Activated T-cell treated with anti-CD3 and anti-CD28 coated beads, Interleukin-2, amount 50 U/mL, for 72 hours (primary cell): ENCODE measurements at regions not wholly inside any gene's neighbourhood (a gene's known extent, or its start where the extent isn't known, plus 50 kb on each side); places are given as distances from the start of the nearest gene placed in this dataset.

Experiments
- ATAC-seq, 2 donors: fragments of 150-1000 bp; cut with Tn5 transposase; replicated peaks in 1 of 2; 2 replicates each; pipeline ENCODE4 v1.10.0; 2021; ENCODE audit warnings: moderate library complexity in 2 of 2, mild to moderate bottlenecking in 1 of 2
- DNase-seq, 2 donors: peaks; one replicate each; pipeline ENCODE4 v3.0.0; 2021 to 2022; ENCODE audit warnings: mixed read lengths in 1 of 2
- H3K27ac Mint-ChIP-seq: one replicate; pipeline ENCODE4 v1.8.0; 2022; ENCODE audit warnings: mild to moderate bottlenecking, moderate library complexity, mixed read lengths
- H3K27me3 Mint-ChIP-seq: one replicate; pipeline ENCODE4 v1.8.0; 2022; ENCODE audit warnings: low read depth, mixed read lengths
- H3K36me3 Mint-ChIP-seq, 2 donors: one replicate each; pipeline ENCODE4 v1.8.0; 2022; ENCODE audit warnings: mixed read lengths in 2 of 2, mild to moderate bottlenecking in 1 of 2; ENCODE audit not compliant: insufficient read depth in 2 of 2
- H3K4me1 Mint-ChIP-seq: one replicate; pipeline ENCODE4 v1.8.0; 2022; ENCODE audit warnings: low read depth, mixed read lengths
- H3K4me3 Mint-ChIP-seq, 2 donors: one replicate each; pipeline ENCODE4 v1.8.0; 2022; ENCODE audit warnings: mild to moderate bottlenecking in 2 of 2, mixed read lengths in 2 of 2, moderate library complexity in 2 of 2
- H3K9me3 Mint-ChIP-seq, 2 donors: one replicate each; pipeline ENCODE4 v1.8.0; 2022; ENCODE audit warnings: mixed read lengths in 2 of 2

- Mint-ChIP-seq H3K27ac (no peak overlapping the region), H3K4me1 (no peaks in the 10 kb centered on the region), H3K27me3 (peaks cover 19% of the 10 kb centered on the region), H3K4me3 (no peak overlapping the region), H3K9me3 (no peaks in the 10 kb centered on the region), H3K36me3 (no peaks in the 10 kb centered on the region)
- DNase-seq (no peak), ATAC-seq (no peak)
These were observed 98.5 kb upstream of the TMCC3 start for GRCh38 chr12:94748726-94749421.

- H3K9me3 Mint-ChIP-seq = no peaks in the 10 kb centered on the region
- H3K4me1 Mint-ChIP-seq = no peaks in the 10 kb centered on the region
- DNase-seq (no peak), ATAC-seq (no peak)
- no peaks in the 10 kb centered on the region for H3K36me3 Mint-ChIP-seq
- H3K27ac Mint-ChIP-seq = no peak overlapping the region
- H3K4me3 Mint-ChIP-seq = no peak overlapping the region
- peaks cover 26% of the 10 kb centered on the region for H3K27me3 Mint-ChIP-seq
These were observed 95.2 kb upstream of the TMCC3 start for GRCh38 chr12:94745562-94745961.

- ATAC-seq = peak; percentile 64 to 80
- peak; percentile 6 to 13 for DNase-seq
These were observed 92.8 kb upstream of the TMCC3 start for GRCh38 chr12:94743174-94743573.

GRCh38 chr12:94740601-94741362, 90.4 kb upstream of the TMCC3 start:
- peaks cover 18% of the 10 kb centered on the region for H3K27me3 Mint-ChIP-seq
- no peak for DNase-seq
- no peaks in the 10 kb centered on the region for H3K4me1 Mint-ChIP-seq
- no peak overlapping the region for H3K4me3 Mint-ChIP-seq
- H3K27ac Mint-ChIP-seq = peak overlapping the region; percentile 66
- H3K9me3 Mint-ChIP-seq = no peaks in the 10 kb centered on the region
- no peaks in the 10 kb centered on the region for H3K36me3 Mint-ChIP-seq
- no peak for ATAC-seq

More at GRCh38 chr12:94743174-94743573, 92.8 kb upstream of the TMCC3 start:
- Mint-ChIP-seq H3K36me3 (no peaks in the 10 kb centered on the region), H3K4me1 (no peaks in the 10 kb centered on the region), H3K27me3 (peaks cover 25% of the 10 kb centered on the region), H3K4me3 (no peak overlapping the region), H3K27ac (no peak overlapping the region), H3K9me3 (no peaks in the 10 kb centered on the region)

DNA sequence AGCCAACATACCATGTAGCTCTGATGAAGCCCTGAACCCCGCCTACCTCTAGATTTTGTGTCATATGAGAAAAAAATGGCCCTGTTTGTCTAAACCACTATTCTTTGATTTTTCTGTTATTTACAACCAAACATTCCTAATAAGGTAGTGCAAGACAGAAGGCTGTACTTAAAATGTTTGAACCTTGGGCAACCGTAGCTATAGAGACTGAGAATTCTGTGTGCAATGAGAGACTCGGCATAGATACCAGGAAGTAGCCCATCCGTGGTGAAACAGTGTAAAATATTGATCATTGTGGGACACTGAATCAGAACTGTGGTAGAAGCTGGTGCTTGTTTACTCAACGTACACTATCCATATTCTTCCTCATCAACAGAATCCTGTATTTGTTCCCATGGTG, 86.5 kb upstream of the TMCC3 start:
- Mint-ChIP-seq H3K27me3 (peaks cover 22% of the 10 kb centered on the region), H3K4me3 (no peak overlapping the region), H3K4me1 (no peaks in the 10 kb centered on the region), H3K27ac (no peak overlapping the region), H3K36me3 (no peaks in the 10 kb centered on the region), H3K9me3 (no peaks in the 10 kb centered on the region)
- ATAC-seq = no peak
- no peak for DNase-seq

DNA sequence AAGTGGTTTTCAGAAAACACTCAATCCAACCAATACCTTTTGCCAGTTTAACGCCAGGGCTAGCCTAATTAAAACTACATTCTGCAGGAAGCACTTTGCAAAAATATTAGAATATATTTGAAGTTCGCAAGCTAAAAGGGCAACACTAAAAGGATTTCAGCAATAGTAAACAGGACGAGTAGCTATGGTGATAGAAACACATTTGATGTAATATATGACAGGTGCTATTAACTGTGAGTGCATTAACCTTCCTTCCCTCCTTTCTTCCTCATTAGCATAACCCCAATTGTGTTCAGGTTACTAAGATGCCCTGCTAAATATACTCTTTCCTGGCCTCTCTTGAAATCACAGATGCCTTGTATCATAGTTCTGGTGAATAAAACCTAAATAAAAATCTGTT, 85.6 kb upstream of the TMCC3 start:
- ATAC-seq (no peak), DNase-seq (no peak)
- H3K27ac Mint-ChIP-seq = no peak overlapping the region
- H3K4me3 Mint-ChIP-seq = no peak overlapping the region
- no peaks in the 10 kb centered on the region for H3K4me1 Mint-ChIP-seq
- peaks cover 21% of the 10 kb centered on the region for H3K27me3 Mint-ChIP-seq
- no peaks in the 10 kb centered on the region for H3K36me3 Mint-ChIP-seq
- no peaks in the 10 kb centered on the region for H3K9me3 Mint-ChIP-seq

DNA sequence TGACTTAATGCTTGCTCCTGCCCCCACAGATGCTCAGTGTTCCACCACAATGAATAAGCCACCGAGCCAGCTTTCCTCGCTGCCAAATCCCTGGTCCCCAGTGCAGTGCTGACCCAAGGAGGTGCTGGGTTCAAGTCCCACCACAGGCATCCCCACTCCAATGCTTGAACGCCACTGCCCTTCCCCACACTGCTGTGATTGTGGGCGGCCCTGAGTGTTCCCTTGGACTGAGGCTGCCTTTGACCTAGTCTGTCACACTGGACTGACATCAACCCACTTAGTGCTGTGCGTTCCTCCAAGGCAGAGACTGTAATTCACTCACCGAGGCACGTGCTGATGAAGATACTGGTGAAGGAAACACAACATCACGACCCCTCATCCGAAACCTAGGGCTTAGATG, 83.4 kb upstream of the TMCC3 start:
- no peak for ATAC-seq
- no peak for DNase-seq
- Mint-ChIP-seq H3K4me1 (no peaks in the 10 kb centered on the region), H3K27me3 (peaks cover 6% of the 10 kb centered on the region), H3K9me3 (peaks cover 0 to 2% of the 10 kb centered on the region in 2 donors), H3K27ac (no peak overlapping the region), H3K36me3 (no peaks in the 10 kb centered on the region), H3K4me3 (no peak overlapping the region)

DNA sequence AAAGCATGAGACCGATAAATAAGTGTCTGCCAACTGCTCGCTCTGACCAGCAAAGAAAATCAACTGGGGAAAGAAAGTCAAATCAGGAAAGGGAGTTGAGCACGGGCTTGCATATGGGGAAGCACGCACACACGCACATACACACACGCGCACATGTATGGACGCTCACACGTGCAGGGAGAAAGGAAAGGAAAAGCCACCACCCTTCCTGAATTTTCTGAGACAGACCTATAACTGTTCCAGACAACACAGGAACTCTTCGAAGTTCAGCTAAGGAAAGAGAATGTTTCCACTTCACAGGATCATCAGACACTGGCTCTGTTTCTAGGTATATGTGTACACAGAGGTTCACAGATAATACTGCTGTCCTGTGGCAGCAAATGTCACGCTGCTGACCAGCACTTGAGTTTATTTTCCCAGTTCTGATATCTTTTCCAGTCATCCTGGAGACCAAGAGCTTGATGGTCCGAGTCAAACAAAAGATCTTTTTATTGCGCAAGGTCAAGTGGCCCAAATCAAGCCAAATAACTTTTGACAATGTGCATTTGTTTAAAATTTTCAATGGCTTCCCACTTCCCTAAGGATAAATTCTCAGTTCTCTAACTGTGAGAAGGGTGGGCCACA, 82.1 kb upstream of the TMCC3 start:
- ATAC-seq = no peak
- DNase-seq = no peak
- Mint-ChIP-seq H3K27ac (no peak overlapping the region), H3K9me3 (peaks cover 0 to 2% of the 10 kb centered on the region in 2 donors), H3K27me3 (peaks cover 11% of the 10 kb centered on the region), H3K36me3 (no peaks in the 10 kb centered on the region), H3K4me3 (no peak overlapping the region), H3K4me1 (no peaks in the 10 kb centered on the region)

GRCh38 chr12:94731733-94732360, 81.5 kb upstream of the TMCC3 start:
- DNase-seq = no peak
- no peak overlapping the region for H3K4me3 Mint-ChIP-seq
- H3K4me1 Mint-ChIP-seq = no peaks in the 10 kb centered on the region
- H3K27me3 Mint-ChIP-seq = peaks cover 16% of the 10 kb centered on the region
- no peak for ATAC-seq
- H3K9me3 Mint-ChIP-seq = peaks cover 0 to 2% of the 10 kb centered on the region in 2 donors
- no peaks in the 10 kb centered on the region for H3K36me3 Mint-ChIP-seq
- no peak overlapping the region for H3K27ac Mint-ChIP-seq

DNA sequence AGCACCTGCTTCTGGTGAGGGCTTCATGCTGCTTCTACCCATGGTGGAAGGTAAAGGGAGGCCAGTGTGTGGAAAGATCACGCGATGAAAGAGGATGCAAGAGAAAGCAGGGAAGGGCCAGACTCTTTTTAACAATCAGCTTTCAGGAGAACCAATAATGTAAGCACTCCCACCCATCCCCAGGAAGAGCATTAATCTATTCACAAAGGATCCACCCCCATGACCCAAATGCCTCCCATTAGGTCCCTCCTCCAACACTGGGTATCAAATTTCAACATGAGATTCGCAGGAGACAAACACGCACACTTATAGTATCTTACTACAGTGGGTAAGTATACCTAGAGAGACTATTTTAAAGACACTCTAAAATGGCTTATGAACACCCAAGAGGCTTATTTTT, 80.5 kb upstream of the TMCC3 start:
- Mint-ChIP-seq H3K4me1 (no peaks in the 10 kb centered on the region), H3K9me3 (peaks cover 0 to 2% of the 10 kb centered on the region in 2 donors), H3K36me3 (no peaks in the 10 kb centered on the region), H3K27ac (no peak overlapping the region), H3K27me3 (peaks cover 16% of the 10 kb centered on the region), H3K4me3 (no peak overlapping the region)
- DNase-seq = no peak
- ATAC-seq = no peak

DNA sequence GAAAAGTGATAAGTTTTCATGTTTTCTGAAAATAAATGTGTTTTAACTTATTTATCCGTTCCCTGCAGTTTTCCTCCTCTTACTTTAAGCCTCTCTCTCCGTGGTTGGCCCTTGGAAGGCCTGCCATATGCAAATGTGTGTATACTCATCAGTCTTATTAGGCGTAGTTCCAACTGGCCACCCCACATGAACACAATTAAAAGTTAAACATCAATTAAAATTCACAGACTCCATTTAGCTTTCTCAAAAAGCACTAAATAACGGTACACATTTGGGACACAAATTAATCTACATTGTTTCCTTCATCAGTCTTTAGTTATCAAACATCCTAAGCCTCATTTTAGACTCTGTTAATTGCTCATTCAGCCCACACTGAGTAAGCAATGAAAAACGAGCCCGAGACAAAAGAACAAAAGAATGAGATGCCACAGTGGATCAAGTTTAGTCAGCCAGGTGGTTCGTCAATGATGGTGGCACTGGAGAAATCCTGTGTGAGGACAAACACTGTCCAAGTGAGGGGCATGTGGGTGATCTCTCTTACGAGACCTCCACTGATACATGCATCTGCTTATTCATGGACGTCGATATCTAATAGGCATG, 76.0 kb upstream of the TMCC3 start:
- H3K27ac Mint-ChIP-seq = no peak overlapping the region
- no peak for DNase-seq
- ATAC-seq = no peak
- H3K36me3 Mint-ChIP-seq = no peaks in the 10 kb centered on the region
- no peaks in the 10 kb centered on the region for H3K4me1 Mint-ChIP-seq
- peaks cover 0 to 2% of the 10 kb centered on the region in 2 donors for H3K9me3 Mint-ChIP-seq
- no peak overlapping the region for H3K4me3 Mint-ChIP-seq
- H3K27me3 Mint-ChIP-seq = peaks cover 16% of the 10 kb centered on the region

GRCh38 chr12:94725375-94726168, 75.2 kb upstream of the TMCC3 start:
- H3K27ac Mint-ChIP-seq = no peak overlapping the region
- no peaks in the 10 kb centered on the region for H3K36me3 Mint-ChIP-seq
- peaks cover 0 to 2% of the 10 kb centered on the region in 2 donors for H3K9me3 Mint-ChIP-seq
- H3K27me3 Mint-ChIP-seq = peaks cover 16% of the 10 kb centered on the region
- H3K4me1 Mint-ChIP-seq = no peaks in the 10 kb centered on the region
- no peak for ATAC-seq
- peak in 1 of 2 donors; percentile 4 for DNase-seq
- H3K4me3 Mint-ChIP-seq = no peak overlapping the region
